ENCODE measurements at regions not wholly inside any gene's neighbourhood (a gene's known extent, or its start where the extent isn't known, plus 50 kb on each side); places are given as distances from the start of the nearest gene placed in this dataset.

DNA sequence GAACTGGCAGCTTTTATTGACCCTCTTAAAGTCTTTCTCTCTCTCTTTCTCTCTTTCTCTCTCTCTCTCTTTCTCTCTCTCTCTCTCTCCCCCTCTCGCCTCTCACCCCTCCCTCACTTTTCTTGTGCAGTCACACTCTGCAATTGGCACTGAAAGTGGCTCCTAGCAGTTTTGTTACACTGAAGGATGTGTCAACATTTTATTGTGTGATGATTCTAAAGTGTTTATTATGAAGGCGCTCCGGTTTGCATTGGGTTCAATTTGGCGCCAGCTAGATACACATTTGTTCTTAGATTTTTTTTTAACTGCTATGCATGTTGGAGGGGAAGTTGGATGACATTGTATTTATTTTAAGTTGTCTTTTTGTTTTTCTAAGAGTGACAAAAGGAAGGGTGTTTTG, 64.0 kb upstream of the CHRM3 start:
- DNase-seq = no peak

DNA sequence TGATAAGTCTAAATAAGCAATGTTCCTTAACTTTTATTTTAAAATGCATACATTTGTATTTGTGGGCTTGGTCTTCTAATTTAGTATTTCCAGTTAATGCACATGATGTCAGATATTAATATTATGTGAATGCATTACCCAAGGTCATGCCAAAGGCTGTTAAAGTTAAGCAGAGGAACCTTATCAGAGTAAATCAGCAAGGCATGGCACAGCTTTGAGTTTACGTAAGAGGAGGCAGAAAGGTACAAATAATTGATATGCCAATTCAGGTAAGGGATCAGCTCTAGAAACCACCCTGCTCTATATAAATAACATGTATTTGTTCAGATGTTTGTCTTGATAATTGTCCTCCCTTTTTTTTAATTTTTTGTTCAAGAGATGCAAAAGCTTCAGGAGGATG, 64.5 kb upstream of the CHRM3 start:
- no peak for DNase-seq

DNA sequence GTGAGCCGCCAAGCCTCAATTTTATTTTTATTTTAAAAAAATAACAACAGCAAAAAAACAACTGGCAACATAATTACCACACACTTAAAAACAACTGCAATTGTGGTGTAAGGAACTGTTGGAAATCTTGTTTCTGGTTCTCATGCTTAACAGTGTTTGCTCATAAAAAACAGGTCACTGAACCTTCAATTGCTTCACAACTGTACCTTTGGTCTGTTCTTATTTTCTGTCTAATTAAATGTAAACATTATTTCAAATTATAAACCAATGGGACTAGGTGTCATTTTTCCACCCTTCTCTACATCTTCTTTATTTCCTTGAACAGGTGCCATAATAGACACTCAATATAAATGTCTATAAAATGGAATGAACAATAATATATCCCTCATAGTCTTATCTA, 68.4 kb upstream of the CHRM3 start:
- DNase-seq = no peak

DNA sequence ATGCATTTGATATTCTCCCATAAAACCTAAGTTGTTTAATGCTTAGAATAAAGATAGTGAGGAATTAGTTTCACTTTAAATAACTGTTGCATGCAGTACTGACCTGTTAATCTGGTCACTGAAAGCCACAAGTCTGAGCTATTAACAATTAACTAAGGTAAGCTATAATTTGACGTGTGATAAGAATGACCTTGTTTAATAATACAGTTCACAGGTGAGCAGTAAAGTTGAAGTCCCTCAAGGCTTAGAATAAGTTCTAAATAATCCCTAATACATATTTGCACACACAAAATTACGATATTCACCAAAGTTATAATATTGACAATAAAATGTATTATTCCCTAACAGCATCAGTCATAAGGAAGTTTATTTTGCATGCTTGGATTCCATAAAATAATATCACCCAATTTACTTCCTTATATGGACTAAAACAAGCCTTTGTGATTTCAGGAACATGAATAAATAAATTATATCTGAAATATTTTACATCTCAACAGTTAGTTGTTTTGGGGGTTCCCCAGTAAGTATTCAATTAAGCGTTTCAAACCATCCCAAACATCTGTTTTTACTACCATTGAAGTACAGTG, 70.6 kb upstream of the CHRM3 start:
- DNase-seq = no peak

DNA sequence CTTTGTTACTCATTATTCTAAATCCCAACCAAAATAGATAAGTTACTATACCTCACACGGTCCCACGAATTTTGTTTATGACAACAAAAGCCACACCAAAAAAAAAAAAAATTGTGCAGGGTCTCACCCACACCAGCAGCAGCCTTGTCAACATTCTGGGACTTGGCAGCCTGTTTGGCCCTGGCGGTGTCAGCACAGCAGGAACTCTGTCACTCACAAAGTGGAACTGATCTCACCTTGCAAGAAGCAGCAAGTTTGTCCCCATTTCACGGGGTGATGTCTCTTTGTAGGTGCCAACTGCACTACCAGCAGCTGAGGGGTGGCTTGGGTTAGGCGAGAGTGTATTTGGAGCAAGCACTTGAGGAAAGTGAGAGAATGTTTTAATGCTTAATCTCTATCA, 75.0 kb upstream of the CHRM3 start:
- DNase-seq = no peak

DNA sequence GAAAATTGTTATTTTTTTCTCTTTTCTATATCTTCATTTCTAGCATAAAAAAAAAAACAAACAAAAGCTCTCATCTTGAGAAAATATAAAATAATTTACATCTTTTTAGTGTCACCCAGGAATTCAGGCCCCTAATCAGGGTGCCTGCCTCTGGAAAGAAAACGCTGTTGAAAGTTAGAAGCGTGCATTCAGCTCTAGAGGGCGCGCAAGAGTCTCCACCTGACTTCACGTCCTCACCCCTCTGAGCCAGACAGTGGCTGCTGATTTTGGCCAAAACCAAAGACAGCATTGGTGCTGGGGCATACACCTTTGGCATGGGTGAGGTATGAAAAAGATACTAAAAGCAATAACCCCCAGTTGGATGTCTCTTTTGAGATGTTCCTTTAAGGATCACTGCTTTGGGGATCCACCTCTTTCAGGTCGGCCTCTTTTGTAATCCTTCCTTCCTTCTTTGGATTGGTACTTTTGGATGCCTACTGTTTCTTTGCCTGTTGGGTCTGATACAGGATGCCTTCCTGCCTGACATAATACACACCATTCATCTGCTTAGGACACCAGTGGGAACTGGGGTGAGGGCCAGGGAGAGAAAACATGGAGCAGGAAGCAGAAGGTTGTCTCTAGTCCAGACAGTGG, 77.6 kb upstream of the CHRM3 start:
- DNase-seq = peak; percentile 63

DNA sequence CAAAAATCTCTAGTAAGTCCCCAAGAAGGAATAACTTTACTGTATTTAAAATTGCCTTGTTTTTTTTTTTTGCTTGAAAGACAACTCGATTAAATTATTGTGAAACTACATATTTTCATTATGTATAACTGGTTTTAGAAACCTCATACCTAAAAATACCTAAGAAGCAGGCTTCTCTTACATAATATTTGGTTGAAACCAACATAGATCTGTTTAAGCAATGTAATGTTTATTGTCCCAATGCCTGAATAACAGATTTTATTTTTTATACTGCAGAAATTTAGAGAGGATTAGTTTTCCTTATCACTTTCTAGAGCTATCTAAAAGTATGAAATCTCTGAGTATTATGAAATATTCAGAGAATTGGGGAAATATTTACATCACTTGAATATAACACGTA, 78.5 kb upstream of the CHRM3 start:
- DNase-seq = no peak

DNA sequence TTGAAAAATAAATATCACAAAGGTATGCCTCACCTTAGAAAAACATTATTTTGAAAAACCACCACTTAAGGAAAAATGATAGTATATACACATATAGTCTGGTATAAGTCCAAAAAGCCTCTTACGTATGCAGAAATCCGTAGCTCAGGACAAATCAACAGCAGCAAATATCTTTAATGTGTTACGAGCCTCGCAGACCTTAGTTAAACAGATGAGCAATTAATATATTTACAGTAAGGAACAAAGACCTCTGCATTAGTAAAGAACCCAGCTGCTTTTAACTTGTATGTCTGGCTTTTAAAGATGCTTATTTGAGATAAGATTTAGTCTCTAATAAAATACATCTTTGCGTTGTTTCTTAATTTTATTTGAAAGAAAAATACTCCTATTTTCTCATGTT, 79.9 kb upstream of the CHRM3 start:
- no peak for DNase-seq

DNA sequence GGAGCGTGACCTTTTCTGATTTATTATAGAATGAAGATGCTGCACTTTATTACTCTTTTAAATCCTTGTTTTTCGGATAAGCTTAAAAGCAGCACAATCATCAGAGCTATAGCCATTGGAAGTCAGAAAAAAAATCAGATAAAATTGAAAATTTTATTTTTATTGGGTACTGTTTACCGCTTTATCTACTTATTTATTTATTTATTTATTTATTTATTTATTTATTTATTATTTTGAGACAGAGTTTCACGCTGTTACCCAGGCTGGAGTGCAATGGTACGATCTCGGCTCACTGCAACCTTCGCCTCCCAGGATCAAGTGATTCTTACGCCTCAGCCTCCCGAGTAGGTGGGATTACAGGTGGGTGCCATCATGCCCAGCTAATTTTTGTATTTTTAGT, 83.1 kb upstream of the CHRM3 start:
- no peak for DNase-seq

DNA sequence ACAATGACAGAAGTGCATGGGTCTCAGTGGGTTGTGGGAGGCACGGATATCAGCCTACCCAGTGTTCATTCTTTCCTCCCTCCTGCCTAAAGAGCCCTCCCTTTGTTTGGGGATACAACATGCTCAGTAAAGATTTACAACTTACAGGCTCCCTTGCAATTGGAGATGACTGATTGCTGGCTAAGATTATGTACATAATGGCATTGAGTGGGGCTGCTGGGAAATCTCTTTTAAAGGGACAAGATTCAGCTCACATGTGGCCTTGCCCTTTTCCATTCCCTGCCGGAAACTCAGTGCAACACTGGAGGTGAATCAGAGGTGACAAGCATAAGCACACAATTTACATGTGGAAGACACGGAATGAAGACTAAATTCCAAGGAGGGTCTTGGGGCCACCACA, 83.7 kb upstream of the CHRM3 start:
- DNase-seq = no peak

DNA sequence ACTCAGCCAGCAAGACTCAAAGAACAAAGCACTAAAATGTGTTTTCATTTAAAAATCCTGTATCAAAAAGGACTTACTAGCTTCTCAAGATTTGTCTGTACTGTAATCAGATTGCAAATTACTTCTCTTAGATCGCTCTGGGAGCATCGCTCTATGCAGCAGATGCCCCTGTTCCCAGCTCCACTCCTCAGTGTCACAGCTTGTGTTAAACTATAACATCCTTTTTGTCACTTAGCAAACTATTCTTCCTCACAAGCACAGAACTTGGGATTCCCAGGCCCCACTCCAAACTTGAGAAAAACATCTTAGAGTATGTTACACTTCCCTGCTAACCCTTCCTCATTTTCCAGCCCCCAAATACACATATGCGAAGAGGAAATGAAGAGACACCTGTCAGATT, 85.1 kb upstream of the CHRM3 start:
- DNase-seq = no peak

DNA sequence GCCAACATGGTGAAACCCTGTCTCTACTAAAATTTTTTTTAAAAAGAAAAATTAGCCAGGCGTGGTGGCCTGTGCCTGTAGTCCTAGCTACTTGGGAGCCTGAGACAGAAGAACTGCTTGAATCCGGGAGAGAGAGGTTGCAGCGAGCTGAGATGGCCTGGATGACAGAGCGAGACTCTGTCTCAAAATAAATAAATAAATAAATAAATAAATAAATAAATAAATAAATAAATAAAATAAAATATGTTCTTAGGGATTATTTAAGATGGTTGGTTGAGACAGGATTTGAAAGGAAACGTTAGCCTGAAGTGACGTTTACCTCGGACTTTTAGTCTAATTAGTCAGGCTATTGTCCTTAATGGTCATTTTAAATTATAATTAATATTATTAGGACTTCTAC, 88.5 kb upstream of the CHRM3 start:
- no peak for DNase-seq

DNA sequence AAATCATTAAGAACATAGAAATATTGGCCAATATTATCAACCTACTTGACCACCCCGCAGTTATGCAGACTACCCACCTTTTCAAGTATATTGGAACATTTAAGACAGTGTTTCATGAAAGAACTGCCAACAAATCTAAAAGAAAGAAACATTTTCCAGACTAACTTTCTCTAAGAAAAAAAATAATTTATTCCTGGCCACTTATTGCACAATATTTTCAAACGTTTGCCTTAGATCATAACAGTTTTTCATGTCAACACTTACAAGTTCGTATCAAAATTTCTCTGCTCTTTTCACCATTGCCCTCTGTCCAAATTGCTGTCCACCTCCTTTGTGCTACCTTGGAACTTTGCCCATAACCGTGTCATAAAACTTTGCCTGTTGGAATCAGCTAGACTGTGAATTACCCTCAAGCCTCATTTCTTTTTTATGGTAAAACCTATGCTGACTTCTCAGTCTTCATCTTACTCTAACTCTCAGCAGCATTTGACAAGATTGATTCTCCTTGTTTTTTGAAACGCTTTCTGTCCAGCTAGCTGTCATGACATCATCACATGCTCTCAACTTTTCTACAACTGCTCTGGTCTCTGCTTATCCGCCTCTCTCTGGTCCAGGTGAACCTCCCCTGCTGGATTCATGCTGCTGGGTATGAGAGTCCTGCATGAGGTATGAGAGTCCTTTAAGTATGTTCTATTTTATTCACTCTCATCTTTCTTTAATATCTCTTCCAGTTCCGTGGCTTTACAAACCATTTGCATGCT, 92.8 kb upstream of the CHRM3 start:
- no peak for DNase-seq

DNA sequence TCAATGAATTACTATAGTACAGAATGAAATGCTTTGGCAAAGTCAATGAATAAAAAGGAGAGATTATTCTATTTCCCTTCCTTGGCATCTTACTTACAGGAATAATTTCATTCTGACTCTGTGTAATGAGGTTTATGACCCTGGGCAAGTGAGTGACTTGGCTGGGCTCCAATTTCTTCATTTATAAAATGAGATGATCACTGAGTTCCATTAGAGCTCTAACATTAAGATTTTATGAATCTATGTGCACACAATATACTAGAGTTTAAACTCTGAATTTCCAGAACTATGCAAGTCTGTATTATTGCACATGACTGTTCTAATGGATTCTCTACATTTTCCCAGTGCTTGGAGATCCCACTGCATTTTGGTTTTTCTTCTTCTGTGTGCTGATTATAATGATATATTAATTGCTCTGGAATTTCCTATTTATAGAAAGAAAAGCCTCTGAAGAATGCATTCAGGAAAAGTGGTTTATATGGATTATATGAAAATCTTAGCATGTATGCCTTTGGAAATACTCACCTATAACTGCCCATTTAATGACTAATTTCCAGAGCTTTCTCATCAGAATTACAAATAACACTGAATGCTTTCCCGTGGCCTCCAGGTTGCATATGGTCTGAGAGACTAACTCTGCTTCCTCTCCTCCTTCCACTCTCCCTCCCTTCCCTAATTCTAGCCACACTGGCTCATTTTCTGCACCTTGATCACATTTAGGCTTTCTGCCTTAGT, 97.4 kb upstream of the CHRM3 start:
- DNase-seq = no peak

DNA sequence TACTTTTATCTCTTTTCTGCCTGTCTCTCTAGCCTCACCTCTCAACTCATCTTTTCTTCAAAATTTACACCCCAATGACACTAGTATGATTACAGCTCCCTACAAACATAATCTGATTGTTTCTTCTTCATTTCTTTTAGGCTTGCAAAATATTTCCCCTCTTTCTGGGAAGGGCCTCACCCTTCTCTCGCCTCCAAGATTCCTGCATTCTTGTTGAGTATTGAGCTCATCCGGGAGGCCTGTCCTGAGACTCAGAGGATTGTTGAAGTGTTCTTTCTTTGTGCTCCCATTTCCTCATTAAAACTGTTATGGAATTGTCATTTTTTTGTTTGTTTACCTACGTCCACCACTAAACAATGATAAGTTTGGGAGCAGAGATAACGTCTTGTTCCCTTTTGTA, 99.1 kb upstream of the CHRM3 start:
- no peak for DNase-seq

DNA sequence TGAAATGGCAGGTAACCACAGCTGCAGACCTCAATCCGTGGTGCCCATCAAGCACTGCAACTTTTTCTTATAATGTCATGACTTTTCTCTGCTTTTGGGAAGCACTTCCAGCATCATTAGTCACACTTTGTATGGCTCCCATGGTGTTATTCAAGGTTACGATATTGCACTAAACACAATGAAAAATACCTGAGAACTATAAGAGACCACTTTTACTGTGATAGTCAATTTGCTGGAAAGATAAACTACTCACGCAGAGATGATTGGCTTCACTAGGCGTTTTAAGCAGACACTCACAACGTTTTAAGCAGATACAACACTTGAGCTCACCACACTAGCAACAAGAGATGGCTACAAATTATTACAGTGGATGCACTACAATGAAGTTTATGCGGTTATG, 103.2 kb upstream of the CHRM3 start:
- no peak for DNase-seq

DNA sequence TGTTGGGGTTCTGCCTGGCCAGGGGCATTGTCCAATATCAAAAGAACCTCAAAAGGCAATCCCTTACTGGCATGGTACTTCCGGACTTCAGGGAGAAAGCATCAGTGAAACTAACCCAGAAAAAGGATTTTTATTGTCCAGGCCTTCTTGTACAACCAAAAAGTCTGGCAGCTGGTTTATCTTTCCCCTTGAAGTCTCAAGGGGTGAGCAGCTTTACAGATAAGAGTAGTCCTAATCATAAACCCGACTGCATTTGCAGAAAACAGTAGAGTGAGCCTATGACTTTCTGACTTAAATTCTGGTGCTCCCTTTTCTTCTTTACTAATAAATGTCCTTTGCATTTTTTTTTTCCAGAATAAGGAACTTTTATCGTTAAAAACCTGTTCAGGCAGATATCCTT, 104.0 kb upstream of the CHRM3 start:
- no peak for DNase-seq

DNA sequence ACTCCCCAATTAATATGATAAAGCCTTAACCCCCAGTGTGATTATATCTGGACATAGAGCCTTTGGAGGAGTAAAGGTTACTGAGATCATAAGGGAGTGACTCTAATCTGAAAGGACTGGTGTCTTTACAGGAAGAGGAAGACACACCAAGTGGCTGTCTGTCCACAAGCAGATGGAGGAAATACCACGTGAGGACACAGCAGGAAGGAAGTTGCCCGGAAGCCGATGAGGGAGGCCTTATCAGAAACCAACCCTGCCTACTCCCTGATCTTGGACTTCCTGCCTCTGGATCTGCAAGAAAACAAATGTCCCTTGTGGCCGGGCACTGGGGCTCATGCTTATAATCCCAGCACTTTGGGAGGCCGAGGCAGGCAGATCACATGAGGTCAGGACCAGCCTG, 110.3 kb upstream of the CHRM3 start:
- no peak for DNase-seq

DNA sequence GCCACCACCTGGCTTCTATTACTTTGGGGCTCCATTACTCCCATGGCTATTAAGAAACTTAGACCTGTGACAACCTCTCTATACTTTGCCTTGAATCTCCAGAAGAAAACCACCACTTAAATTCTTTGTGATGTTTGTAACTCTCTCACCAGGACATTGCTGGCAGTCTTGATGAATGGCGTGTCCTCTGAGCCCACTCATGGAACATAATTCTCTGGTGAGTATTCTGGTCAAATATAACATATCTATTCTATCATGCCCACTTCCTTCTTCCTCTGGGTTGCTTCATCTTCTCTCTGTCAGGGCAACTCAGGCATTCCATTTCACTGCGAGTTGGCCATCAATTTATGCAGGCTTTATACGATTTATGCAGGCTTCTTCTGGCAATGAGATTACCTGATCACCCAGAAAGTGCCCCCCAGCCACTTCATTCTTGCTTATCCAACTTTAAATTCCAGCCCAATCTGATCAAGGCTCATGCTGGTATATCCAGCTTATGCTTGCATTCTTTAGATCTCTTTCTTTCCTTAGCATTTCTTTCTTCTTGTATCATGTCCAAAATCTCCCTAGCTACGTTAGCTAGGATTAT, 112.0 kb upstream of the CHRM3 start:
- DNase-seq = no peak

DNA sequence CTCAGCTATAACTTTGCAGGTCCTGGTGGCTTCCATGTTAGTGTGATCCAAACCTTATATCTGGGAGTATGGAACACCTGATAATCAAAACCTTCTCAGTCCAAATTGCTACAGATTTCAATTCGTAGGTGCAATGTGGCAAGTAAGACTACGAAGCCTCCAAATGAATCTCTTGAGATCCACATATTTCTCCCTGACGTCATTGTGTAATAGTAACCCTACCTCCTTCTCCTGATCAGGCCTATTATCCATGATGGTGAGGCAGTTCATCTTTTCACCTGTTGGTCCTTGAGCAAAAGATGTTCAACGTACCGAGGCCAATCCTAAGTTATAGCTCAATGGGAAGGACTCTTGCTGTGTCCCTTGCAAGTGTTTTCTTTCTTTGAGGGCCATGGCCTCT, 115.9 kb upstream of the CHRM3 start:
- no peak for DNase-seq

DNA sequence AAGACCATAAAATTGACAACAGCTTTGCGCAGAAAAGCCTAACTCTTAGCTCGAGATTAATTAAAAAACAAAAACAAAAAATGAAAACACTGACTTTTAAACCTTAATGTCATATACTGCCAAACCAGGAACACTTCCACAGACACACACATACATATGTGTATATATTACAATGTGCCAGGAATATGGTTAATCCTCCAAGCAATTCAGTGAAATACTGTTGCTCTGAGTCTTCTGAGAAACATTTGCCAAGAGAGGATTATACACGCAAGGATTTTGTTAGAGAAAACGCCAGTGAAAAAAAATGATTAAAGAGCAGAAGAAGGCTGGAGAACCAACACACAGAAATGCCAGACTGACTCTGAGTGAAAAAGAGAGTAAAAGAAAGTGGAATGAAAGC, 116.7 kb upstream of the CHRM3 start:
- no peak for DNase-seq

DNA sequence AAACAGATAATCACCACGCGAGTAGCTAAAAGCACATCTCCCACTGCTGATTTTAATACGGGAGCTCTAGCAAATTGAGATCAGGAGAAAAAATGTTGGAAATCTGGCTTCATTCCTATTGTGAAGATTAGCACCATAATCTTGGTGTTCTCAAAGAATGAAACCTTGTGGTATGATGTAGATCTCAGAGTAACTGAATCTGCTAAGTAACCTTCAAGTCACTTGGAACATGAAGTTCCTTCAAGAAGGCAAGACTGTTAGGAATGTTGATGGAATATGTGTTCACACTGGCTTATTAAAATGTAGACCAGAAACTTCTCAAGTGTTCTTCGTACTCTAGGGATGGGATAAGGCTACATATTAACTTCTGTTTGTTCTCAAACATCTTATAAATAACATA, 117.4 kb upstream of the CHRM3 start:
- DNase-seq = no peak

DNA sequence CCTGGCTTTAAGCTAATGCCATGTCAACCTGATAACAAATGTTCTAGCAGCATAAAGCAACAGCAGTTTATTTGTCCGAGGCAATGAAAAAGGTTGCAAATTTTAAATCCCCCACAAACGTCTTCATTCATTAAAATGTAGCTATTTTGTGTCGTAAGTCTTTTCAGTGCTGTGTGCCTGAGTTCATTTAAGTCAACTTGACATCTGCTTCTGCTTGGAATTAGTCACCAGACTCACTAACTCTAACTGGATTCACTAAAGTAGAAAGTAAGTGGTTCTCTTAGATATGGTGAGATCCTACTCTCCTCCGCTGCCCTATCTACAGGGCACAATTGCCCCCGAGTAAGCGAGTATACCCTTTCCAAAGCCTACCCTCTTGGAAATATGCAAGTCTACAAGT, 118.4 kb upstream of the CHRM3 start:
- no peak for DNase-seq

DNA sequence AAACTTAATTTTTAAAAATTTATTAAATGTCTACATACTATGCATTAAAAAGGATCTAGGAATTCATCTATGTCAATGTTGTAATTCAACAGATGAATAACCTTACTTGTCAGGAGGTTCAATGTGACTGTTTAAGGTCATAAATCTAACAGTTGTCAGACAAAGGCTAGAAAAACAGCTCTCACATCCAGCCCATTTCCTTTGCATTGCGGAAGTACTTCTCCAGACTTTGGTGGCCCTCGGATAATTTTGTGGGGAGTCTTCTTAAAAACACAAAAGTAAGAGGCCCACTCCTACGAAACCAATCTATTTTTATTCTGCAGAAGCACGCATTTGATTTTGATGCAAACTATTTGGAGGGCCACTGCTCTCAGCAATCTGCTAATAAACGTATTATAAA, 122.6 kb upstream of the CHRM3 start:
- DNase-seq = no peak
